Natural killer cell (primary cell): ENCODE measurements at regions not wholly inside any gene's neighbourhood (a gene's known extent, or its start where the extent isn't known, plus 50 kb on each side); places are given as distances from the start of the nearest gene placed in this dataset.

Experiments
- ATAC-seq, 3 donors: fragments of 150-1000 bp in 2 of 3; fragments of 200-7000 bp in 1 of 3; cut with Tn5 transposase; 1 replicate in 1 of 3; 2 replicates in 2 of 3; pipeline ENCODE4 v1.10.0; 2021; ENCODE audit warnings: mild to moderate bottlenecking in 2 of 3, moderate library complexity in 2 of 3
- DNase-seq, 2 donors: peaks; one replicate each; pipeline versions ENCODE4 v3.0.0 to v3.0.0-alpha.2; 2013 to 2021; ENCODE audit warnings: mixed read lengths in 1 of 2
- H3K27ac ChIP-seq: one replicate; pipeline ENCODE4 v1.5.1; 2013; ENCODE audit warnings: mild to moderate bottlenecking, low read length
- H3K27me3 ChIP-seq: one replicate; pipeline ENCODE4 v1.6.1; 2013; ENCODE audit warnings: low read length; ENCODE audit not compliant: control insufficient read depth, insufficient read depth
- H3K36me3 ChIP-seq: one replicate; pipeline ENCODE4 v1.6.1; 2013; ENCODE audit warnings: low read length; ENCODE audit not compliant: control insufficient read depth, insufficient read depth
- H3K4me1 ChIP-seq: one replicate; pipeline ENCODE4 v1.6.1; 2013; ENCODE audit warnings: low read length; ENCODE audit not compliant: control insufficient read depth, insufficient read depth
- H3K4me3 ChIP-seq: one replicate; pipeline ENCODE4 v1.5.1; 2013; ENCODE audit warnings: low read length
- H3K9me3 ChIP-seq: one replicate; pipeline ENCODE4 v1.6.1; 2013; ENCODE audit warnings: low read length; ENCODE audit not compliant: control insufficient read depth, insufficient read depth
- H3K27ac Mint-ChIP-seq, 2 donors: one replicate each; pipeline ENCODE4 v1.8.0; 2022; ENCODE audit warnings: mild to moderate bottlenecking in 2 of 2, mixed read lengths in 2 of 2, moderate library complexity in 1 of 2
- H3K27me3 Mint-ChIP-seq, 2 donors: one replicate each; pipeline ENCODE4 v1.8.0; 2022; ENCODE audit warnings: low read depth in 2 of 2, mixed read lengths in 2 of 2
- H3K36me3 Mint-ChIP-seq: one replicate; pipeline ENCODE4 v1.8.0; 2022; ENCODE audit warnings: mixed read lengths
- H3K4me1 Mint-ChIP-seq, 2 donors: one replicate each; pipeline ENCODE4 v1.8.0; 2022; ENCODE audit warnings: mixed read lengths in 2 of 2
- H3K4me3 Mint-ChIP-seq: one replicate; pipeline ENCODE4 v1.8.0; 2022; ENCODE audit warnings: mild to moderate bottlenecking, moderate library complexity, mixed read lengths
- H3K9me3 Mint-ChIP-seq, 2 donors: one replicate each; pipeline ENCODE4 v1.8.0; 2022; ENCODE audit warnings: mixed read lengths in 2 of 2
- CTCF ChIP-seq: fragments of 200-600 bp; IDR thresholded peaks from one replicate; pipeline ENCODE4 v1.8.0; 2022; ENCODE audit warnings: antibody characterized with exemption
- WGBS: methylation state at CpG from one replicate; pipeline ENCODE4 v1.1.7; 2013; ENCODE audit warnings: missing lambda C conversion rate; ENCODE audit not compliant: insufficient coverage; 5-methylcytosine and 5-hydroxymethylcytosine counted together
- intact Hi-C: fragments of 100-400 bp; cut with micrococcal nuclease; formaldehyde crosslinking; loops from one replicate; pipeline ENCODE4 v1.14.2; 2022

- DNase-seq = no peak
- intact Hi-C loops = no loop called here
- Mint-ChIP-seq H3K4me1 (no peaks in the 10 kb centered on the region), H3K27me3 (no peaks in the 10 kb centered on the region), H3K4me3 (no peak overlapping the region), H3K36me3 (no peaks in the 10 kb centered on the region), H3K9me3 (no peaks in the 10 kb centered on the region), H3K27ac (no peak overlapping the region)
- H3K27ac ChIP-seq = no peak overlapping the region
- H3K4me1 ChIP-seq = no peaks in the 10 kb centered on the region
- no peak overlapping the region for H3K4me3 ChIP-seq
- 66% methylated on average over 8 of the region's 8 CpGs for WGBS
- no peaks in the 10 kb centered on the region for H3K9me3 ChIP-seq
- no peaks in the 10 kb centered on the region for H3K36me3 ChIP-seq
- H3K27me3 ChIP-seq = no peaks in the 10 kb centered on the region
- no peak for TF ChIP-seq CTCF
- ATAC-seq = no peak
Observed at GRCh38 chr2:118477111-118477862, 370.2 kb downstream of the EN1 start.

DNA sequence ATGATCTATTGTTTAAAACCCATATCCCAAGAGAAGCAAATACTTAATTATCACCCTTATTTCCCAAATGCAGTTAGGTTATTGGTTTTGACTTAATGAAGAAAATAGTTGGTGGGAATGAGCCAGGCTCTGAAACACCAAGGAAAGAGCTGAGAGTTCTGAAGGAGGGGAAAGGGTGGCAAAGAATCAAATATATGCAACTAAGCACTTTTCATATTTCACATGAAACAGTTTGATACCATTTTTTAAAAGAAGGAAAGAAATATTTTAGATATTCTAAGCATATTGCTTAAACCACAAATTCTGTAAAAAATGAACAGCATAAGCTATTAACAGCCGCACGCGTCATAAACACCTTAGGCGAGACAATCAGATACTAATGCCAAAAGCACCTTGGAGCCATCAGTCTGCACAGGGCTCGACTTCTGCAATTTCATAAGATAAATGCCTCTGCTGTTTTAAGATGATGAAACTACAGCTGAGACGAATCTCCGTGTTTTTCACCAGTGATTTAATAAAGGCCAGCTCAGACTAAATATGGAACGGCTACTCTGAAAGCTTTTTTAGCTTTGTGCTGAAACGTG is 371.7 kb downstream of the EN1 start:
- H3K9me3 ChIP-seq = no peaks in the 10 kb centered on the region
- H3K27ac ChIP-seq = no peak overlapping the region
- DNase-seq (no peak), ATAC-seq (no peak)
- no peaks in the 10 kb centered on the region for H3K27me3 ChIP-seq
- Mint-ChIP-seq H3K4me1 (no peaks in the 10 kb centered on the region), H3K27me3 (no peaks in the 10 kb centered on the region), H3K4me3 (no peak overlapping the region), H3K27ac (no peak overlapping the region), H3K36me3 (no peaks in the 10 kb centered on the region), H3K9me3 (no peaks in the 10 kb centered on the region)
- no peak for TF ChIP-seq CTCF
- intact Hi-C loops = no loop called here
- H3K4me3 ChIP-seq = no peak overlapping the region
- H3K36me3 ChIP-seq = no peaks in the 10 kb centered on the region
- WGBS = 83% methylated on average over 9 of the region's 9 CpGs
- no peaks in the 10 kb centered on the region for H3K4me1 ChIP-seq

- Mint-ChIP-seq H3K27me3 (peaks cover 0 to 3% of the 10 kb centered on the region in 2 donors), H3K4me1 (no peaks in the 10 kb centered on the region), H3K9me3 (peaks cover 0 to 2% of the 10 kb centered on the region in 2 donors), H3K36me3 (no peaks in the 10 kb centered on the region), H3K27ac (no peak overlapping the region), H3K4me3 (no peak overlapping the region)
- no peak overlapping the region for H3K4me3 ChIP-seq
- no peaks in the 10 kb centered on the region for H3K9me3 ChIP-seq
- 87% methylated on average over 3 of the region's 3 CpGs for WGBS
- ATAC-seq (no peak), DNase-seq (no peak)
- intact Hi-C loops = no loop called here
- H3K27me3 ChIP-seq = no peaks in the 10 kb centered on the region
- H3K27ac ChIP-seq = no peak overlapping the region
- no peak for TF ChIP-seq CTCF
- no peaks in the 10 kb centered on the region for H3K36me3 ChIP-seq
- H3K4me1 ChIP-seq = no peaks in the 10 kb centered on the region
Observed at GRCh38 chr2:118474541-118474920, 372.9 kb downstream of the EN1 start.
